Natural killer cell treated with Interleukin-12 subunit alpha and Interleukin-12 subunit beta and Interleukin-15 and Interleukin-18, amount 100 ng/mL, for 72 hours (primary cell): ENCODE measurements at regions not wholly inside any gene's neighbourhood (a gene's known extent, or its start where the extent isn't known, plus 50 kb on each side); places are given as distances from the start of the nearest gene placed in this dataset.

Experiments used
- ATAC-seq, 2 donors: fragments of 150-1000 bp; cut with Tn5 transposase in 1 of 2; sonication (Bioruptor Pico), chemical (Tn5 transposase) in 1 of 2; 2 replicates each; pipeline ENCODE4 v1.10.0; 2021
- DNase-seq: peaks from one replicate; pipeline ENCODE4 v3.0.0; 2022; ENCODE audit warnings: low spot score
- H3K27ac Mint-ChIP-seq, 2 donors: 1 replicate in 1 of 2; 2 replicates in 1 of 2; pipeline ENCODE4 v1.8.0; 2022; ENCODE audit warnings: mixed read lengths in 2 of 2, mild to moderate bottlenecking in 1 of 2, moderate library complexity in 1 of 2
- H3K27me3 Mint-ChIP-seq, 2 donors: 1 replicate in 1 of 2; 2 replicates in 1 of 2; pipeline ENCODE4 v1.8.0; 2022; ENCODE audit warnings: mixed read lengths in 2 of 2
- H3K36me3 Mint-ChIP-seq: one replicate; pipeline ENCODE4 v1.8.0; 2022; ENCODE audit warnings: mixed read lengths
- H3K4me1 Mint-ChIP-seq, 2 donors: 1 replicate in 1 of 2; 2 replicates in 1 of 2; pipeline ENCODE4 v1.8.0; 2022; ENCODE audit warnings: low read depth in 2 of 2, mixed read lengths in 2 of 2, mild to moderate bottlenecking in 1 of 2
- H3K4me3 Mint-ChIP-seq: one replicate; pipeline ENCODE4 v1.8.0; 2022; ENCODE audit warnings: mixed read lengths
- H3K9me3 Mint-ChIP-seq: 2 replicates; pipeline ENCODE4 v1.8.0; 2022; ENCODE audit warnings: mixed read lengths

DNA sequence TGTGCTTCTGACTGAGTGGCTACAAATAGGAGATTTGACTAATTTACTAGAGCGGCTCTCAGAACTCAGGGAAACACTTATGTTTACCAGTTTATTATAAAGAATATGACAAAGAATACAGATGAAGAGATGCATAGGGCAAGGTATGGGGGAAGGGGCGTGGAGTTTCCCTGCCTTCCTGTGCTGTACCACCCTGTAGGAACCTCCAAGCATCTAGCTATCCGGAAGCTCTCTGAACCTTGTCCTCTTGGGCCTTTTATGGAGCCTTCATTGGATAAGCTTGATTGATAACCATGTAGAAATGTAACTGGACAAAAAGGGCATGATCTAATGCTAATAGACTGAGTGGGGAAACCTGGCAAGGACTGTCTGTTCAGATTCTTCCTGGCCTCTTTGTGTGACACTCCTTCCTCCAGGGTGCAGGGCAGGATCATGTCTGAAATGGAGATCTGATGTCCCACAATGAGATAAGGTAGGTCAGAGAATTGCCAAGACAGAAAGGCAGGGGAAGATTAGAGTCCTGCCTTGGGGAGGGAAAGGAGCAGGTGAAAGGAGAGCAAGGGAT lies 101.8 kb upstream of the NPAS2 start:
- H3K4me3 Mint-ChIP-seq, result no peak overlapping the region
- no peak overlapping the region for H3K27ac Mint-ChIP-seq
- no peaks in the 10 kb centered on the region for H3K4me1 Mint-ChIP-seq
- no peaks in the 10 kb centered on the region for H3K9me3 Mint-ChIP-seq
- no peak for ATAC-seq
- DNase-seq, result no peak
- no peaks in the 10 kb centered on the region for H3K36me3 Mint-ChIP-seq
- peaks cover 0 to 5% of the 10 kb centered on the region in 2 donors for H3K27me3 Mint-ChIP-seq

DNA sequence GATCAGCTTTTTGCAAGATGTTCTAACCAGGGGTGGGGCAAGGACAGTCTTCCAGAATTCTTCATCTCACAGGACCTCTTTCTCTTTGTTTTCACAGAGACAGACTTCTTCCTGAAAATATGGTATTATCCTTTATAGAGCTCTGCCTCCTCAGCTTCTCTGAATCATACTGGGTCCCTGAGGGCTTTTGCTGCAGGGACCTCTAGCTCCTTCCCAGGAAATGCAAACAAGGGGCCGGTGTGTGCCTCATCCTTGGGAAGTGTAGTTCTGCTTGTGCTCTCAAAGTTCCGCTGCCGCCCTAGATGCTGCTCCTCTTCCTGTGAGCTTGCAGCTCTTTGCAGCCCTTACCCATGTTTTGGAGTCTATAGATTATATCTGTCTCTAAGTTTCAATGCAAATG lies 99.5 kb upstream of the NPAS2 start:
- no peaks in the 10 kb centered on the region for H3K9me3 Mint-ChIP-seq
- no peaks in the 10 kb centered on the region for H3K4me1 Mint-ChIP-seq
- no peak for ATAC-seq
- no peaks in the 10 kb centered on the region for H3K36me3 Mint-ChIP-seq
- DNase-seq, result no peak
- no peak overlapping the region for H3K4me3 Mint-ChIP-seq
- H3K27me3 Mint-ChIP-seq, result no peaks in the 10 kb centered on the region
- H3K27ac Mint-ChIP-seq, result no peak overlapping the region

DNA sequence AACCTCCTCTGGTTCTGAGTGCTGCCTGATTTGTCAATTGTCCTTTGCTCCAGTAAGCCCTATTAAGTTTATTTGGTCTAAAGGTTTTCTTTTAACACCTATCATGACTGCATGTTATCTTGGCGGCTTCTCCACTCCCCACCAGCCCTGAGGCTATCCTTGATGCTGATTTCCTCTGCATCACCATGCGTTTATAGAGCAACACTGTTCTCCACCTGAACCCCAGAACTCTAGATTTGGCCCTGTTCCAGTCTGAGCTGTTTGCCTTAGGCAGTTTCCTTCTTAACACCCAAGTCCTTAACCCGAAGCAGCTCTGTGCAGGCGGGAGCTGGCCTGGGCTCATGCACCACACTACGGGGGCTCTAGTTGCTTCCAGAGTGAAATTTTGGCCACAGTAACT lies 98.2 kb upstream of the NPAS2 start:
- DNase-seq, result no peak
- H3K27ac Mint-ChIP-seq, result no peak overlapping the region
- H3K4me3 Mint-ChIP-seq, result no peak overlapping the region
- H3K27me3 Mint-ChIP-seq, result peaks cover 6 to 10% of the 10 kb centered on the region in 2 donors
- H3K4me1 Mint-ChIP-seq, result no peaks in the 10 kb centered on the region
- no peaks in the 10 kb centered on the region for H3K36me3 Mint-ChIP-seq
- no peak for ATAC-seq
- no peaks in the 10 kb centered on the region for H3K9me3 Mint-ChIP-seq

DNA sequence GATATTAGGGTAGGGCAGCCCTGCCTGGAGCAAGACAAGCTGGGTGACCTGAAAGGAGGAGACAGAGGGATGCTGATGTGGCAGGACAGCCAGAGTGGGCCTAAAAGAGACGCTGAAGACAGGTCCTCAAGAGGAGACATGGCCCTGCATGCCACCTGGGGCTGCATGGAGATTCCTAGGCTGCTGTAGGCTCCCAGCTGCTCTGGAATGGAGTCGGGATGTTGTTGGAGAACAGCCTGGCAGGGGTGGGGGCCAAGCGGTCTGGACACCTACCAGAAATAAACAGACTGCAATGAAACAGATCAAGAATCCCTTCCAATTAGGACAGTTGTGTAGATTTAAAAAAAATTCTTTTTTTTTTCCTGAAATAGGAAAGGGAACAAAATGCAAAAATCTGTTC lies 97.8 kb upstream of the NPAS2 start:
- no peaks in the 10 kb centered on the region for H3K36me3 Mint-ChIP-seq
- no peak overlapping the region for H3K4me3 Mint-ChIP-seq
- ATAC-seq, result no peak
- H3K27me3 Mint-ChIP-seq, result peaks cover 6 to 12% of the 10 kb centered on the region in 2 donors
- H3K27ac Mint-ChIP-seq, result no peak overlapping the region
- H3K4me1 Mint-ChIP-seq, result no peaks in the 10 kb centered on the region
- no peaks in the 10 kb centered on the region for H3K9me3 Mint-ChIP-seq
- DNase-seq, result no peak

DNA sequence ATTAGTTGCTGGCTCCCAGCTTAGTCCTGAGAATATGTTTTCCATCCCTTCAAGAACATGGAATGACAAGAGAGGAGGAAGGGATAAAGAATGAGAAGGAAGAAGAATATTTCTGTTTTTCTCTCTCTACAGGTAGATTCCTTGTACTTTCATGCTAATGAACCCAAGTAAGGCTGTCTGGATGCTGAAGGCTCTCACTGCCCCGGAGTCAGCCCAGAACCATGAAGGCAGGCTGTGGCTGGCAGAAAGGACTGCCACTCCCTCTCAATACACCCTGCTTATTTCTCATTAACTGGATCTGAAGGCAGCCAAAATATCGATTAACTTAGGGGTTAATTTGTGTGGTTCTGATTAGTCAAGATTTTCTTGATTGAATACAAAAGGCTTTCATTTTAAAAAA lies 93.1 kb upstream of the NPAS2 start:
- no peaks in the 10 kb centered on the region for H3K4me1 Mint-ChIP-seq
- H3K4me3 Mint-ChIP-seq, result no peak overlapping the region
- peaks cover 4% of the 10 kb centered on the region for H3K36me3 Mint-ChIP-seq
- ATAC-seq (no peak), DNase-seq (no peak)
- H3K9me3 Mint-ChIP-seq, result no peaks in the 10 kb centered on the region
- H3K27me3 Mint-ChIP-seq, result peaks cover 26 to 40% of the 10 kb centered on the region in 2 donors
- no peak overlapping the region for H3K27ac Mint-ChIP-seq

DNA sequence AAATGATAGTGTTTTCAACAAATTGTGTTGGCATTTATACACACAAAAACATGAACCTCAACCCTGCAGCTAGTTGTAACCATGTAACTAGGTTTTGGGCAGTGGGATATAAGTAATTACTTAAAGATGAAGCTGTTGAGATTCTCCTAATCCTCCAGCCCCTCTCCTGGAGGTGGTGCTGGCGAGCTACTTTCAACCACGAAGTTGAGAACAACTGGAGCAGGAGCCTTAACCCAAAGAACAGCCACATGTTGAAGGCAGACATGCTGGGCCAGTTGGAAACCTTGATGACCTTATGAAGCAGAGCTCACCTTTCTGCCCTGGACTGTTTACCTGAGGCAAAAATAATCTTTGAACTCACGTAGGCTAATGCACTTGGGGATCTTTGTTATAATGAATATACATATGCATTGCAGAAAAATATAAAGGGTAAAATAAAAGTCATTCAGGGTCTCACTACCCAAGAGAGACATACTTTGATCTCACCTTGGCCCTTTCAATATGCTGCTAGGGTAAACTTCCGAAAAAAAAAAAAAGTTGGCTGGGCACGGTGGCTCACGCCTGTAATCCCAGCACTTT lies 89.6 kb upstream of the NPAS2 start:
- no peaks in the 10 kb centered on the region for H3K4me1 Mint-ChIP-seq
- ATAC-seq, result no peak
- no peak overlapping the region for H3K27ac Mint-ChIP-seq
- no peak for DNase-seq
- peaks cover 31 to 55% of the 10 kb centered on the region in 2 donors for H3K27me3 Mint-ChIP-seq
- H3K9me3 Mint-ChIP-seq, result no peaks in the 10 kb centered on the region
- peaks cover 4% of the 10 kb centered on the region for H3K36me3 Mint-ChIP-seq
- no peak overlapping the region for H3K4me3 Mint-ChIP-seq

DNA sequence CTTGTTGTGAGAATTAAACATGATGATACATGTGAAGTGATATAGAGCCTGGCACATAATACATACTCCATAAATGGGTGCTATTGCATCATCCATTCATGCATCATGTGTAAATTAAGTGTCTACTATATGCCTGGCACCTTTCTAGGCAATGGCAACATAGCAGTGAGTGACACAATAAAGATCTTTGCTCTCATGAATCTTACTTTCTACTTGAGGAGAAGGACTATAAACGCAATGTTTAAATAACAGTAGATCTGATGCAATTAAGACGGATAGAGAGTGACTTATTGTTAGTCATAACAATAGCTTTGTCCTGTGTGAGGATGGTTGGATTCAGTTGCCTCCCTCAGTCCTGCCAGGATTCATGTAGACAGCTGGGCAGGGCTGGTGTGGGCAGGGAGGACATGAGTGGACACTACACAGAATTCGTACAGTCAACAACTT lies 88.4 kb upstream of the NPAS2 start:
- no peaks in the 10 kb centered on the region for H3K9me3 Mint-ChIP-seq
- no peak for ATAC-seq
- H3K27me3 Mint-ChIP-seq, result peaks cover 33 to 55% of the 10 kb centered on the region in 2 donors
- no peak overlapping the region for H3K4me3 Mint-ChIP-seq
- no peaks in the 10 kb centered on the region for H3K4me1 Mint-ChIP-seq
- no peak for DNase-seq
- peaks cover 4% of the 10 kb centered on the region for H3K36me3 Mint-ChIP-seq
- no peak overlapping the region for H3K27ac Mint-ChIP-seq

DNA sequence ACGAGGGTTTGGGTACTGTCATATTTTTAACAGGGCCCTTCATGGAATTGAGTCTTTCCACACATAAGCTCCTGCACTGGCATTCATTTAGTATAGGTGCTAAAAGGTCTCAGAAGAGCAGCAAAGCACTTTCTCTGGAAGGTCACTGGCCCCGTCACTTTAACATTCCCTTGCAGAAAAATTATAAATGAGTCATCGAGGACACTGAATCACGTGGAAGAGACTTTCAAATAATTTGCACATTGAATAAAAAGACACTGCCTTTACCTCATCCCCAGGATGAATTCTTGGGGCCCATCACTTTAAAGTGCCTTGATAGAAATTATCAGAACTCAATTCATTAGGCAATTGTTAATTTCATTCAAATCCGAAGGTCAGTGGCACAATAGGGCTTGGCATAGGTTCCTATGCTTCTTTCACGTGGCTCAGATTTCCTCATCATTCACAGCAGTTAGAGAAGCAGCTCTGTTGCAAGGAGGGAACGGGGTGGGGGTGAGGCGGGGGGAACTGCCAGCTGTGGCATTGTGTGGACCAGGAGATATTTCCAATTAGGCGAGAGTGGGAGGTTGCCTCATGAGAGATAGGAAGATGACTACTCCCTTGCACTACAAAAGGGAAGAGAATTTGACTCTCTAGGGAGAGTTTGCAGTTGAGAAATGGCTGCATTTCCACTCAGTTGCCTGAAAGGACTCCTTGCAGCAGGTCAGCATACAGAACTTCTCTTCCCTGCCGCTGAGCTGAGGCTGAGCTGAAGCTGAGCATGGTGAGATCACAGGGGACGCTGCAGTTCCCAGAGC lies 86.3 kb upstream of the NPAS2 start:
- DNase-seq (no peak), ATAC-seq (no peak)
- Mint-ChIP-seq H3K36me3 (peaks cover 4% of the 10 kb centered on the region), H3K27ac (no peak overlapping the region), H3K27me3 (peaks cover 30 to 53% of the 10 kb centered on the region in 2 donors), H3K9me3 (no peaks in the 10 kb centered on the region), H3K4me1 (no peaks in the 10 kb centered on the region), H3K4me3 (no peak overlapping the region)

DNA sequence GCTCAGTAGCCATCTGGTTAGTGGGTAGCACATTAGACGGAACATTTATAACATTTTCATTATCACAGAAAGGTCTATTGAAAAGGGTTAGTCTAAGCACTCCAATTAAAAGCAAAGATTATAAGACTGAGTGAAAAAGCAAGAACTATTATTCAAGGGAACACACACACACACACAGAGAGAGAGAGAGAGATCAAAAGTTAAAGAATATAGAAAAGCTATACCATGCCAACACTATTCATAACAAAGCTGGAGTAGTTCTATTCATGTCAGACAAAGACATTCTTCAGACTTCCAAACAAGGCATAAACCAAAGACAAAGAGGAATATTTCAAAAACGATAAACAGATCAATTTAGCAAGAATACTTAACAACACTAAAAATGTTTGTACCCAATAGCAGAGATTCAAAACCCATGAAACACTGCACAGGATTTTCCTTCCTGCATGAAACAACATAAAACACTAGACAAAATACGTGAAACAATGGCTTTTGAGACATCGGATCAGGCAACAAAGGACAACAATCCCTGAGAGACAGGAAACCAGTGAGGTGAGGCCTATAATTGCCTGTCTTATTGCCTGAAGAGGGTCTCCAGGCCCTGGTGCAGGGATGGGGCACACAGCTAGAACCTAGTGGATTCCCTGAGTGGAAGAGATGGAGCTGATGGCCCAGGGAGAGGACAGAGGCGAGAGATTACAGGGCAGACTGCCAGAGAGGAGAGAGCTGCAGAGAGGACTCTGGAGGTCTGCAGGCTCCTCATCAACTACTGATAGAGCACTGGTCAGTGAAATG lies 83.6 kb upstream of the NPAS2 start:
- Mint-ChIP-seq H3K4me1 (no peaks in the 10 kb centered on the region), H3K36me3 (no peaks in the 10 kb centered on the region), H3K9me3 (no peaks in the 10 kb centered on the region), H3K4me3 (no peak overlapping the region), H3K27ac (no peak overlapping the region), H3K27me3 (peaks cover 31 to 49% of the 10 kb centered on the region in 2 donors)
- DNase-seq, result no peak
- ATAC-seq, result no peak

DNA sequence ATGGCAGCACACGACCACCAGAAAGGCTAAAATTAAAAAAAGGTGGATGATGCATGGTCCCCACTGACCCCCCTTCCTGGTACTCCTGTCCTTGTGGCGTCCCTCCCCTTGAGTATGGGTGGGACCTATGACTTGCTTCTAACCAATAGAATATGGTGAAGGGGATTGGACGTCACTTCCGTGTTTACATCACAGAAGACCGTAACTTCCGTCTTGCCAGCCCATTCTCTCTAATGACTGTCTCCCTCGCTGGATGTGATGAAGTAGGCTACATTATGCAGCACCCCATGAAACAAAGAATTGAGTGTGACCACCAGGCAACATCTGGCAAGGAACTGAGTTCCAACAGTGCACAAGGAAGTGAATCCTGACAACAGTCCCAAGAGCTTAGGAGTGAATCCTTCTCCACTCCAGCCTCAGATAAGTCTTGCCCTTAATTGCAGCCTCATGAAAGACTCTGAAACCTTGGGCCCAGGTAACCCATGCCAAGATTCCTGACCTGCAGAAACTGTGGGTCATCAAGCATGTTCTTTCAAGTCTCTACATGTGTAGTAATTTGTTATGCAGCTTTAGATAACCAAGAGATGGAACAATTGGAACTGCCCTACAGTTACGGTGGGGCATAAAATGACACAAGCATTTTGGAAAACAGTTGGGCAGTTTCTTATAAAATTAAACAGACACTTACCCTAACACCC lies 80.1 kb upstream of the NPAS2 start:
- Mint-ChIP-seq H3K27me3 (peaks cover 25 to 43% of the 10 kb centered on the region in 2 donors), H3K27ac (no peak overlapping the region), H3K36me3 (no peaks in the 10 kb centered on the region), H3K4me1 (no peaks in the 10 kb centered on the region), H3K9me3 (no peaks in the 10 kb centered on the region), H3K4me3 (no peak overlapping the region)
- ATAC-seq (no peak), DNase-seq (no peak)

DNA sequence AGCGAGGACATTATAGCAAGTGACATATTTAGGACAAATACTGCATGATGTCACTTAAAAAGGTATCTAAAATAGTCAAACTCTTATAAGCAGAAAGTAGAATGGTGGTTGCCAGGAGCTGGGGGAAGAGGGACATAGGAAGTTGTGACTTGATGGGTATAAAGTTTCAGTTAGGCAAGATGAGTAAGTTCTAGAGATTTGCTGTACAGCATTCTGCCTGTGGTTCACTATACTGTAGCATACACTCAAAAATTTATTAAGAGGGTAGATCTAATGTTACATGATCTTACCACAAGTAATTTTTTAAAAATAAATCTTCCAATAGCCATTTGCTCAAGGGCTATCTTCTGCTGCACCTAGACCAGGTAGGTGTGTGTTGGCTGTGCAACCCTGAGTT lies 78.1 kb upstream of the NPAS2 start:
- peaks cover 19 to 43% of the 10 kb centered on the region in 2 donors for H3K27me3 Mint-ChIP-seq
- H3K9me3 Mint-ChIP-seq, result no peaks in the 10 kb centered on the region
- DNase-seq, result no peak
- no peak overlapping the region for H3K27ac Mint-ChIP-seq
- H3K36me3 Mint-ChIP-seq, result no peaks in the 10 kb centered on the region
- no peak for ATAC-seq
- H3K4me3 Mint-ChIP-seq, result no peak overlapping the region
- no peaks in the 10 kb centered on the region for H3K4me1 Mint-ChIP-seq

DNA sequence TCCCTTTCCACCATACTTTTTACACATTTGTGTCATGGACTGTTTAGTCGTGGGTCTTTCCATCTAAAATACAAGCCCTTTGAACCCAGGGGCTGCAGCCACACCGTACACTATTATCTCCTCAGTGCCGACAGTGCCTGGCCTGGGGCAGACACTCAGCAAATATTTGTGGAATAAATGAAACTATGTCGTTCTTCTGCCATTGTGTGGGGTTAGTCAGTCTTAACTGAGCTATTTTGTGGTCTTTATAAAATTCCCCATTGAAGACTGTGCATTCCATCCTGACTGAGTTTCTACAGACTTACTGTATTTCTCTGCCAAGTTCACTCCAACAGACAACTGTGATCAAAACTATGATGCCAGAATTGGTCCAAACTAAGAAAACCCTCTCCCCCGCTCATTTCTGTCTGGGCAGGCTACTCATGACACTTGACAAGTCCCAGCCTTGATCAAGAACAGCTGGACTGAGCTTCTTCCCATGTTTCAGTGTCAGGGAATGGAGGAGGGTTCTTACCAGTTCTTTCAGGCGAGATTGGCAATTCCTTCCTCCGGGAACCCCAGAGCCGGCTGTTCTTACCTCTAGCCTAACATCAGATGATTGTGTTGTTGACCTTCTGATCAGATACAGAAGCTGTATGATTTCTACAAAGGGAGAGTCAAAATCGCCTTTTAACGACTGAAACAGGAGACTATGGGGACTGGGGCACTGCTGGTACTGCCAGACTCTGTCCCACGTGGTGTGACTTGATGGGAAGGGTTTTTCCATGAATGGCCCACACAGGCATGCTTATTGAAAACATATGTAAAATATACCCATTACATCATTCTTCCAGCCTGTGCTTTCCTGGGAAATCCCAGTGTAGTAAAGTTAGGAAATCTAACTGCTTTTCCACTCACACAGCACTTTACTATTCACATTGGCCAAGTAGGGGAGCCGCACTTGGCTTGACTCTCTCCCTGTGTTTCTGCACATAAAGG lies 77.4 kb upstream of the NPAS2 start:
- Mint-ChIP-seq H3K9me3 (no peaks in the 10 kb centered on the region), H3K4me3 (no peak overlapping the region)

More for the DNA sequence above, 77.4 kb upstream of the NPAS2 start:
- DNase-seq (no peak), ATAC-seq (no peak)
- Mint-ChIP-seq H3K36me3 (no peaks in the 10 kb centered on the region), H3K4me1 (no peaks in the 10 kb centered on the region), H3K27me3 (peaks cover 19 to 43% of the 10 kb centered on the region in 2 donors), H3K27ac (no peak overlapping the region)
